Prostate gland (tissue), 2 donors: ENCODE measurements at regions not wholly inside any gene's neighbourhood (a gene's known extent, or its start where the extent isn't known, plus 50 kb on each side); places are given as distances from the start of the nearest gene placed in this dataset.
A peak's percentile ranks its signal among the peaks of the same experiment; 100 is the strongest.

Experiments used
- DNase-seq: peaks from one replicate; pipeline ENCODE4 v3.0.0-alpha.2; 2019; ENCODE audit warnings: low spot score
- H3K27ac ChIP-seq, 2 donors: fragments of 200-600 bp; sonication (generic); 2 replicates each; pipeline ENCODE4 v1.5.1; 2017 to 2019
- H3K27me3 ChIP-seq: fragments of 200-600 bp; sonication (generic); replicated peaks from 2 replicates; pipeline ENCODE4 v1.5.1; 2019; ENCODE audit not compliant: insufficient read depth
- H3K36me3 ChIP-seq, 2 donors: fragments of 200-600 bp; sonication (generic); 1 replicate in 1 of 2; 2 replicates in 1 of 2; pipeline versions ENCODE4 v1.5.1 to v1.8.1; 2017 to 2019
- H3K4me1 ChIP-seq: fragments of 200-600 bp; sonication (generic); replicated peaks from 2 replicates; pipeline ENCODE4 v1.5.1; 2019
- H3K4me3 ChIP-seq, 2 donors: fragments of 200-600 bp; sonication (generic); 2 replicates each; pipeline ENCODE4 v1.5.1; 2017 to 2019
- H3K9me3 ChIP-seq: fragments of 200-600 bp; sonication (generic); 2 replicates; pipeline ENCODE4 v1.5.1; 2017
- CTCF ChIP-seq, 4 experiments: fragments of 200-600 bp in 2 of 4; fragments of 450-650 bp in 2 of 4; sonication (generic) in 2 of 4; IDR thresholded peaks; 1 replicate in 3 of 4; 2 replicates in 1 of 4; pipeline ENCODE4 v1.5.1; 2016 to 2019; ENCODE audit warnings: antibody characterized with exemption in 4 of 4, mild to moderate bottlenecking in 2 of 4, moderate library complexity in 2 of 4
- POLR2A ChIP-seq: fragments of 450-650 bp; IDR thresholded peaks from one replicate; pipeline ENCODE4 v1.6.1; 2016; ENCODE audit warnings: antibody characterized with exemption, mild to moderate bottlenecking
- POLR2AphosphoS5 ChIP-seq: sonication (generic); formaldehyde crosslinking; IDR thresholded peaks from one replicate; pipeline ENCODE4 v1.6.1; 2017; ENCODE audit warnings: antibody characterized with exemption
- WGBS: methylation state at CpG from one replicate; pipeline ENCODE4 v1.1.5; 2018; 5-methylcytosine and 5-hydroxymethylcytosine counted together
- intact Hi-C: fragments of 100-400 bp; cut with DNase I; formaldehyde crosslinking; loops from one replicate; pipeline ENCODE4 v1.14.2; 2022

- intact Hi-C loops: no loop called here
- H3K27ac ChIP-seq: peak overlapping the region in 1 of 2 donors; percentile 63
- H3K4me3 ChIP-seq: no peak overlapping the region
- no peaks in the 10 kb centered on the region for H3K4me1 ChIP-seq
- 90% methylated on average over 6 of the region's 6 CpGs for WGBS
- no peak for DNase-seq
- H3K27me3 ChIP-seq: no peaks in the 10 kb centered on the region
- TF ChIP-seq CTCF (IDR thresholded peaks at IDR 0.05): no peak
- no peak for TF ChIP-seq POLR2A
- TF ChIP-seq POLR2AphosphoS5: no peak
- no peaks in the 10 kb centered on the region for H3K36me3 ChIP-seq
- H3K9me3 ChIP-seq: no peaks in the 10 kb centered on the region
Observed at GRCh38 chr2:100766256-100766655, 53.7 kb upstream of the NPAS2 start.

GRCh38 chr2:100766806-100767205 is 53.1 kb upstream of the NPAS2 start:
- Histone ChIP-seq H3K36me3 (no peaks in the 10 kb centered on the region), H3K27ac (peak overlapping the region in 1 of 2 donors; percentile 63), H3K9me3 (no peaks in the 10 kb centered on the region), H3K27me3 (no peaks in the 10 kb centered on the region), H3K4me1 (no peaks in the 10 kb centered on the region), H3K4me3 (no peak overlapping the region)
- 19% methylated on average over 3 of the region's 3 CpGs for WGBS
- intact Hi-C loops: no loop called here
- TF ChIP-seq POLR2A (no peak), CTCF (IDR thresholded peaks at IDR 0.05) (no peak), POLR2AphosphoS5 (no peak)
- DNase-seq: no peak

- no peaks in the 10 kb centered on the region for H3K9me3 ChIP-seq
- H3K27me3 ChIP-seq: no peaks in the 10 kb centered on the region
- TF ChIP-seq POLR2AphosphoS5: peak; percentile 85
- TF ChIP-seq POLR2A: no peak
- H3K4me1 ChIP-seq: no peaks in the 10 kb centered on the region
- intact Hi-C loops: no loop called here
- no peaks in the 10 kb centered on the region for H3K36me3 ChIP-seq
- peak overlapping the region; percentile 40 to 63 for H3K27ac ChIP-seq
- DNase-seq: peak; percentile 36
- 5% methylated on average over 1 of the region's 1 CpG for whole genome bisulfite sequencing
- H3K4me3 ChIP-seq: no peak overlapping the region
Observed at GRCh38 chr2:100767224-100767653, 52.7 kb upstream of the NPAS2 start.

GRCh38 chr2:100767810-100768806 is 51.8 kb upstream of the NPAS2 start:
- Histone ChIP-seq H3K4me3 (no peak overlapping the region), H3K27ac (peak overlapping the region; percentile 40 to 63), H3K4me1 (no peaks in the 10 kb centered on the region), H3K9me3 (no peaks in the 10 kb centered on the region), H3K36me3 (no peaks in the 10 kb centered on the region), H3K27me3 (no peaks in the 10 kb centered on the region)
- WGBS: 57% methylated on average over 7 of the region's 7 CpGs
- TF ChIP-seq POLR2AphosphoS5: no peak
- no peak for TF ChIP-seq CTCF (IDR thresholded peaks at IDR 0.05)
- TF ChIP-seq POLR2A: no peak
- intact Hi-C loops: no loop called here
- peak; percentile 18 for DNase-seq
